ENCODE measurements at regions not wholly inside any gene's neighbourhood (a gene's known extent, or its start where the extent isn't known, plus 50 kb on each side); places are given as distances from the start of the nearest gene placed in this dataset.

- H3K27me3 ChIP-seq = no peaks in the 10 kb centered on the region
- TF ChIP-seq CTCF (IDR thresholded peaks at IDR 0.05) = no peak
These were observed 1189.1 kb upstream of the NXPH2 start for GRCh38 chr2:139969323-139969722.

GRCh38 chr2:139968588-139968987 is 1188.4 kb upstream of the NXPH2 start:
- intact Hi-C loops (cut with DNase I) = no loop called here
- Histone ChIP-seq H3K4me3 (no peak overlapping the region), H3K4me1 (no peaks in the 10 kb centered on the region), H3K27me3 (no peaks in the 10 kb centered on the region), H3K36me3 (no peaks in the 10 kb centered on the region), H3K27ac (no peak overlapping the region), H3K9me3 (peaks cover 0 to 23% of the 10 kb centered on the region in 2 donors)
- TF ChIP-seq CTCF (IDR thresholded peaks at IDR 0.05) = no peak
- ATAC-seq (no peak), DNase-seq (no peak)

More at GRCh38 chr2:139969323-139969722, 1189.1 kb upstream of the NXPH2 start:
- Histone ChIP-seq H3K27ac (no peak overlapping the region), H3K4me1 (no peaks in the 10 kb centered on the region), H3K4me3 (no peak overlapping the region), H3K9me3 (peaks cover 0 to 28% of the 10 kb centered on the region in 2 donors), H3K36me3 (no peaks in the 10 kb centered on the region)
- intact Hi-C loops (cut with DNase I) = no loop called here
- no peak for DNase-seq
- no peak for ATAC-seq

- Histone ChIP-seq H3K4me1 (no peaks in the 10 kb centered on the region), H3K27ac (no peak overlapping the region), H3K9me3 (peaks cover 0 to 15% of the 10 kb centered on the region in 2 donors), H3K36me3 (no peaks in the 10 kb centered on the region), H3K27me3 (no peaks in the 10 kb centered on the region), H3K4me3 (no peak overlapping the region)
- DNase-seq (no peak), ATAC-seq (no peak)
- intact Hi-C loops (cut with DNase I) = no loop called here
- TF ChIP-seq CTCF (IDR thresholded peaks at IDR 0.05) = no peak
These were observed 1187.5 kb upstream of the NXPH2 start for GRCh38 chr2:139967665-139968064.

- H3K9me3 ChIP-seq = peaks cover 0 to 4% of the 10 kb centered on the region in 2 donors
- no peaks in the 10 kb centered on the region for H3K36me3 ChIP-seq
- ATAC-seq (no peak), DNase-seq (no peak)
- no peaks in the 10 kb centered on the region for H3K4me1 ChIP-seq
- H3K4me3 ChIP-seq = no peak overlapping the region
- intact Hi-C loops (cut with DNase I) = no loop called here
- H3K27me3 ChIP-seq = no peaks in the 10 kb centered on the region
- TF ChIP-seq CTCF (IDR thresholded peaks at IDR 0.05) = no peak
- H3K27ac ChIP-seq = no peak overlapping the region
These were observed 1184.7 kb upstream of the NXPH2 start for GRCh38 chr2:139964721-139965440.

GRCh38 chr2:139963863-139964355 is 1183.7 kb upstream of the NXPH2 start:
- intact Hi-C loops (cut with DNase I) = no loop called here
- no peak overlapping the region for H3K4me3 ChIP-seq
- no peak overlapping the region for H3K27ac ChIP-seq
- H3K27me3 ChIP-seq = no peaks in the 10 kb centered on the region
- H3K9me3 ChIP-seq = peaks cover 0 to 6% of the 10 kb centered on the region in 2 donors
- no peaks in the 10 kb centered on the region for H3K4me1 ChIP-seq
- no peaks in the 10 kb centered on the region for H3K36me3 ChIP-seq
- TF ChIP-seq CTCF (IDR thresholded peaks at IDR 0.05) = no peak
- ATAC-seq (no peak), DNase-seq (no peak)
